ENCODE measurements at regions not wholly inside any gene's neighbourhood (a gene's known extent, or its start where the extent isn't known, plus 50 kb on each side); places are given as distances from the start of the nearest gene placed in this dataset.

GRCh38 chr3:181616088-181617070 is 95.3 kb upstream of the SOX2 start:
- H3K27me3 ChIP-seq, result no peaks in the 10 kb centered on the region
- DNase-seq (ENCODE audit: low spot score in 2 of 2), result no peak
- no peak overlapping the region for H3K27ac ChIP-seq
- intact Hi-C loops (cut with DNase I; ENCODE audit: low total_unique reads), result no loop called here
- TF ChIP-seq POLR2AphosphoS5 (IDR thresholded peaks at IDR 0.05) (no peak), POLR2A (IDR thresholded peaks at IDR 0.05) (no peak), CTCF (IDR thresholded peaks at IDR 0.05) (no peak)
- no peaks in the 10 kb centered on the region for H3K9me3 ChIP-seq
- H3K4me1 ChIP-seq, result no peaks in the 10 kb centered on the region
- H3K4me3 ChIP-seq, result no peak overlapping the region
- no peaks in the 10 kb centered on the region for H3K36me3 ChIP-seq

GRCh38 chr3:181615666-181616065 is 96.1 kb upstream of the SOX2 start:
- DNase-seq (ENCODE audit: low spot score in 2 of 2), result no peak
- H3K36me3 ChIP-seq, result no peaks in the 10 kb centered on the region
- H3K4me3 ChIP-seq, result no peak overlapping the region
- no peak overlapping the region for H3K27ac ChIP-seq
- no peaks in the 10 kb centered on the region for H3K4me1 ChIP-seq
- H3K27me3 ChIP-seq, result no peaks in the 10 kb centered on the region
- no peaks in the 10 kb centered on the region for H3K9me3 ChIP-seq
- intact Hi-C loops (cut with DNase I; ENCODE audit: low total_unique reads), result no loop called here
- TF ChIP-seq POLR2AphosphoS5 (IDR thresholded peaks at IDR 0.05) (no peak), CTCF (IDR thresholded peaks at IDR 0.05) (no peak), POLR2A (IDR thresholded peaks at IDR 0.05) (no peak)

- no peak for DNase-seq (ENCODE audit: low spot score in 2 of 2)
- TF ChIP-seq CTCF (IDR thresholded peaks at IDR 0.05) (no peak), POLR2AphosphoS5 (IDR thresholded peaks at IDR 0.05) (no peak), POLR2A (IDR thresholded peaks at IDR 0.05) (no peak)
- no peaks in the 10 kb centered on the region for H3K27me3 ChIP-seq
- H3K36me3 ChIP-seq, result no peaks in the 10 kb centered on the region
- H3K27ac ChIP-seq, result no peak overlapping the region
- no peaks in the 10 kb centered on the region for H3K4me1 ChIP-seq
- H3K4me3 ChIP-seq, result no peak overlapping the region
- H3K9me3 ChIP-seq, result no peaks in the 10 kb centered on the region
- intact Hi-C loops (cut with DNase I; ENCODE audit: low total_unique reads), result no loop called here
These were observed 96.8 kb upstream of the SOX2 start for GRCh38 chr3:181614878-181615277.

- intact Hi-C loops (cut with DNase I; ENCODE audit: low total_unique reads), result no loop called here
- Histone ChIP-seq H3K9me3 (no peaks in the 10 kb centered on the region), H3K36me3 (no peaks in the 10 kb centered on the region), H3K4me3 (no peak overlapping the region), H3K4me1 (no peaks in the 10 kb centered on the region), H3K27ac (no peak overlapping the region), H3K27me3 (no peaks in the 10 kb centered on the region)
- DNase-seq (ENCODE audit: low spot score in 2 of 2), result no peak
- no peak for TF ChIP-seq POLR2A (IDR thresholded peaks at IDR 0.05)
- no peak for TF ChIP-seq POLR2AphosphoS5 (IDR thresholded peaks at IDR 0.05)
- TF ChIP-seq CTCF (IDR thresholded peaks at IDR 0.05), result no peak
These were observed 97.9 kb upstream of the SOX2 start for GRCh38 chr3:181613813-181614212.

GRCh38 chr3:181613191-181613590 is 98.5 kb upstream of the SOX2 start:
- no peaks in the 10 kb centered on the region for H3K9me3 ChIP-seq
- no peak for DNase-seq (ENCODE audit: low spot score in 2 of 2)
- TF ChIP-seq POLR2A (IDR thresholded peaks at IDR 0.05) (no peak), CTCF (IDR thresholded peaks at IDR 0.05) (no peak), POLR2AphosphoS5 (IDR thresholded peaks at IDR 0.05) (no peak)
- no peaks in the 10 kb centered on the region for H3K36me3 ChIP-seq
- H3K4me1 ChIP-seq, result no peaks in the 10 kb centered on the region
- no peaks in the 10 kb centered on the region for H3K27me3 ChIP-seq
- intact Hi-C loops (cut with DNase I; ENCODE audit: low total_unique reads), result no loop called here
- no peak overlapping the region for H3K4me3 ChIP-seq
- no peak overlapping the region for H3K27ac ChIP-seq
